GM04504 (cell line): ENCODE measurements at regions not wholly inside any gene's neighbourhood (a gene's known extent, or its start where the extent isn't known, plus 50 kb on each side); places are given as distances from the start of the nearest gene placed in this dataset.

Experiments
- DNase-seq: peaks from one replicate; pipeline ENCODE4 v3.0.0-alpha.2; 2012; ENCODE audit warnings: low read depth

DNA sequence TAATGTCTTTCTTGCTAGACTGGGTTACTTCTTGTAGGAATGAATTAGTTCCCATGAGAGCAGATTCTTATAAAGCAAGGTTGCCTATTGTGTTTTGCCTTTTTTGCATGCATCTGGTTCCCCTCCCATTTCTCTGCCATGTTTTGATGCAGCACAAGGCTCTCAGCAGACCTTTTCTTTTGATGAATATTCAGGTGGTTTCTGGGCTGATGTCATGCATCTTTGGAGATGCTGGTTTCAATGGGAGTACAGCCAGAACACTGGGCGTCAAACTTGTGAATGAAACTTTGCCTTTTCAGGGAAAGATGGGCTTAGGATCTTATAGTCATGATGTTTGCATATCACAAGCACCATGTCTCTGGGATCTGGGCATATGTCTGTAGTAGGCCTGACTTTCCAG is 111.7 kb upstream of the CCL2 start:
- DNase-seq: no peak

DNA sequence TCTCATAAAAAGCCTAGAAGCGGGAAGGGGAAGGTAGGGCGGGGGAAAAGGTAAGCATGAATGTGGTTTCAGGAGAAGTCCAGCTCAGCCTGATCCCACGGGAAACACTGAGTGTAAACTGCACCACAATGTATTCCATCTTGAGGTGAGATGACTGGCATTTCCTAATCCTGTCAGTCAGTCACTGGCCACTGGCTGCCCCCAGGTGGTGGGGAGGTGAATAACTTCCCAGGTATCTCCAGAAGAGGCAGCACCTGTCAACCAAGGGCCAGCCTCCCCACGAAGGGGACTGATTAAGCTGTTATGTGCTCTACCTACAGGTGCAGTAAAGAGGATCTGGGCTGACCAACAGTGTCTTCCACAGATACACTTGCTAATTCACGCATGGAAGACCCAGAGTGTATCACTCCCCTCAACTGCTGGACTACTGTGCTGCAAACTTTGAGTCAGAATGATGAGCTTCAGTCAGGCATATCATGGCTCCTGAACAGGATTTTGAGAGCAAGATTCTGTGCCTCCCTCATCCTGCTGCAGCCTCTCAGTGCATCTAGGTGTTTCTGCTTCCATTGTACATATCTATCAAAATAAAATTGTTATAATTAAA is 108.5 kb upstream of the CCL2 start:
- DNase-seq: no peak

GRCh38 chr17:34151102-34151501 is 104.0 kb upstream of the CCL2 start:
- no peak for DNase-seq

- DNase-seq: no peak
These were observed 101.1 kb upstream of the CCL2 start for GRCh38 chr17:34153991-34154390.

GRCh38 chr17:34154961-34155730 is 99.9 kb upstream of the CCL2 start:
- no peak for DNase-seq

- no peak for DNase-seq
These were observed 99.1 kb upstream of the CCL2 start for GRCh38 chr17:34155947-34156346.

- no peak for DNase-seq
These were observed 98.7 kb upstream of the CCL2 start for GRCh38 chr17:34156401-34156740.

DNA sequence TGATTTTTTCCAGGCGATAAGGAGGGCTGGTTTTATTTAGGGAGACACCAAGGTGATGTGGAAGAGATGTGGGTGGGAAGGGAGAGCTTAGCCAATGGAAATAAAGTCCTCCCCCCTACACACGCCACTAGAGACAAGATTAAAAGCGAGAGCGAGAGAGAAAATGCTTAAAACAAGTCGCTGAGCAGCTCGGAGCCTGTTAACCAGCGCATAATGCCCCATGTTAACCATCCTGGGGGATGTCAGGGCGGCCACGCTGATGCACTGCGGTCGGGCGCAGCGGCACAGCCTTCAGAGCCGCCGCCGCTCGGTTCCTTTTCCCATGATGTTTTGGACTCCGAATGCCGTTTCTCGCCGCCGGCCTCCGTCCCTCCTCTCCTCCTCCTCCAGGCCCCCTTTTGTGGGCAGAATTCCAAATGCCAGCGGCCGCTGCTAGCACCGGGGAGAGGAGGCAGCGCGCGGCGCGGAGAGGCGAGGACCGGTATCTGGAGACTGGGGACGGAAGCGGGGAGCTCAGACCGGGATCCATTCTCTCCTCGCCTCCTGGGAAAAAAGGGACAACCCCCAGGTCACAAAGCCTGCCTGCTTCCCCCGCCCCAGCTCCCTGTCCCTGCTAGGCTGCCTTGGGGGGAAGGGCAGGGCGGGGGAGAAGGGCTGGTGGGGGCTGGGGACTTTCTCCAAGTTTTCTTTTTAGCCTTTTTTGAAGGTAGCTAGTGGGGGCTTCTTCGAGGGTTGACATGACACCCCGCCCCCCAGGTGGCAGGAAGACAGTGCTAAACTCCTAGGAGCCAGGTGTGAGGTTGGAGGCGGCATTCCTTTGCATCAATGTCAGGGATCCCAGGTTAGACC is 98.1 kb upstream of the CCL2 start:
- no peak for DNase-seq

DNA sequence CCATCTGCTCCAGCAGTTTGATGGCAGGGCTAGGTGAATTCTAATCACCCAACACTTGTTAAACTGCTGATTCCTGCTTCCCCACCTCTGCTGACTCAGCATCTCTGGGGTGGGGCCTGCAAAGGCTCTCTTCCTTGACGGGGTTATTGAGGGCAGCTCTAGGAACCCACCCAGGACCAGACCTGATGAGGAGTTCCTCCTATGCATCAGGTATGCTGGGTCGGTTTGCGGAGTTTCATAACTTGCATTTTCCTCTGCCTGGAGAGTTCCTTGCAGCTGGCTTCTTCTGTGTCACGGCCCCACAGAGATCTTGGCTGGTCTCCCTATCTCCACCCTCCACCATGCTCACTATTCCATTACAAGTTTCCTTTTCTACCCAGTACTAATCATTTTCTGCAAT is 93.4 kb upstream of the CCL2 start:
- no peak for DNase-seq

DNA sequence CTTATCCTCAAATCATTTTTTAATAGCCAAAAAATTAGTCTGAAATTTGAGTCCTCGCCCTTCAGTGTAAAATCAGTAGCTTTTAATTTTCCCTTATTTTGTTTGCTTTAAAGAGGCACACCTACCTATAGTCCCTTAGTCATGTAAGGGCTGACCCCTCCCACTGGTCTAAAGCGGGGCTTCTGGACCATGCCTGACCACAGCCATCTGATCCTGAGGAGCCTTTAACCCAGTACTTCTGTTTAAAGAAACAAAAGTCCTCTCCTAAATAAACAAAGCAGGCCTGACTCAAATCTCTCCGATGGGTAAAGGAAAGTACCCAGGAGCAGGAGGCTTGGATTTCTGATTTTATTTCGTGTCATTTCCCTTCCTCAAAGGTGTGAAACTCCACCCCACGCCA is 92.0 kb upstream of the CCL2 start:
- no peak for DNase-seq

DNA sequence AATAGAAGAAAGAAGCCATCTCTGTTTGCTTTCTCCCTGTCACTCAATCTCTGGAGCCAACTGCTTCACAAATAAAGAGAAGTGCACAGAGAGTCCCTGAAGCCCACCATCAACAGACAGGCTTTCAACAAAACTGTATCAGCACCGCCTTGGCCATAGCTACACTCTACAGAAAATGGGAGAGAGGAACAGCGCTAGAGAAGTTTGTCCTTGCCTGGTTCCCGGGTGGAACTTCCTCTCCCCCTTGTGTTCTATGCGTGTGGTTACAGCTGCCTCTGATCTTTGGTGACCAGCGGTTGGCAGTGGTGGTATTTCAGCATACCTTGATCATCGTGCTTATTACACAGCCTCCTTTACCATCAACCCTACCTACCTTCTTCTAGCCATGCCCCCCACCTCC is 91.4 kb upstream of the CCL2 start:
- no peak for DNase-seq

DNA sequence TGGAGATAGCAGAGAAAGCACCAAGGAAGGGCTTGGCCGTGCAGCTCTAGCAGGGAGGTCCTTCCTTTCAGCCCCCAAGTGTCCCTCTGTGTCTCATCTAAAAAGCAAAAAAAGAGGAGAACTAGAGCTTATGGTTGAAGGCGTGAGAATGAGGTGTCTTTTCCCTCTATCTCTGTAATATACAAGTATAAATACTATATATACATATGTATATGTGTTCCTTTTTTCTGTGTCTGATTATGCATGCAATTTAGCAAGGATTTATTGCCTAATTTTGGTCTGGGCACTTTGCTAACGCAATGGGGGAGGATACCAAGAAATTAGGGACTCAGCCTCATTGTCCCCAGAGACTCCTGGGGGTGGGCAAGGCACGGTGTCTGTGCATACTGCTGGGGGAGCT is 90.2 kb upstream of the CCL2 start:
- DNase-seq: no peak

DNA sequence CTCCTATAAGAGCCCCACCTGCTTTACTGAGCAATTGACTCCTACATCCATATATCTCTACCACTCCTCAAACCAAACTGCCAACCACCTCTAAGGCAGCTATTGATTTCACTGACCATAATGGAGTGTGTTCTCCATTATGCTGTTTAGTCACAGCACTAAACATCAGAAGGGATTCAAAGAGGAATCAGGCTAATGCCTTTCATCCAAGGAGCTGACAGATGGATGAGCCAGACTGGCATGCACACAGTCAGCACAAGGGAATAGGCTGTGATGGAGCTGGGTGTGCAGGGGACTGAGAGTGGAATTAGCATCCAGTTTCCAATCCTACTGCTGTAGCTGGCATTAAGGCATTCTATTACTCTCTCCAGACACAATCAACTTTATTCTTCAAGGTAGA is 88.7 kb upstream of the CCL2 start:
- no peak for DNase-seq

DNA sequence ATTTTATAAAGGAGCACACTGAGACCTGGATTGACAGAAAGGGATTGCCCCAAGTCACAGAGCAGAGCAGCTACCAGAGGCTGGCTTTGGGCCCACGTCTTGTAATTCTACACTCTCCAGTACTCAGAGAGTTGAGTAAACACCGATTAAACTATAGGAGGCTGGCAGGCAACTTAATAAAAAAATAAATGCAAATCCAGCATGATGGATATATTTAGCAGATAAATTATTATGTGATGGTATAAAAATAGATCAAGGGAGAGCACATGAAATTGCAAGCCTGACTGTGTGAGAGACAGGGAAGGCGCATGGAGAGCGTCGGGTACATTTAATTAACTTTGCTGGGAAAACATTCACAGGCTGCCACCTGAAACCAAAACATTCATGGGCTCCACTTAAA is 87.7 kb upstream of the CCL2 start:
- no peak for DNase-seq

DNA sequence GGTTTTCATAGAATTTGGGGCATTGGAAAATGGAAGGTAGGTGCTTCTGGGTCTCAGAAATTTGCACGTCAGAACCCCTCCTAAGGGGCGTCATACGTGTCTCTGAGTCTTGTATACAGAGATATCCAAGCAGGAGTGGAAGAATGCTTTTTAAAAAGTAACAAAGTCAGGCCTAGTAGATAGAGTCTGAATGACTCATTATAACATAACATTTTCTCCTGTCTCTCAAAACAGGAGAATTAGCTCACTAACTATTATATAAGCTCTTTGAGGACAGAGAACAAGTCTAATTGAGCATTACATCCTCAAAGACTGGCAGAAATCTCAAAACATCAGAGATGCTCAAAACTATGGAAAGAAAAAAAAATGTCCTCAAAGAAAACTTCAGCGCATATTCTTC is 86.1 kb upstream of the CCL2 start:
- DNase-seq: no peak

GRCh38 chr17:34169496-34169895 is 85.6 kb upstream of the CCL2 start:
- DNase-seq: no peak

DNA sequence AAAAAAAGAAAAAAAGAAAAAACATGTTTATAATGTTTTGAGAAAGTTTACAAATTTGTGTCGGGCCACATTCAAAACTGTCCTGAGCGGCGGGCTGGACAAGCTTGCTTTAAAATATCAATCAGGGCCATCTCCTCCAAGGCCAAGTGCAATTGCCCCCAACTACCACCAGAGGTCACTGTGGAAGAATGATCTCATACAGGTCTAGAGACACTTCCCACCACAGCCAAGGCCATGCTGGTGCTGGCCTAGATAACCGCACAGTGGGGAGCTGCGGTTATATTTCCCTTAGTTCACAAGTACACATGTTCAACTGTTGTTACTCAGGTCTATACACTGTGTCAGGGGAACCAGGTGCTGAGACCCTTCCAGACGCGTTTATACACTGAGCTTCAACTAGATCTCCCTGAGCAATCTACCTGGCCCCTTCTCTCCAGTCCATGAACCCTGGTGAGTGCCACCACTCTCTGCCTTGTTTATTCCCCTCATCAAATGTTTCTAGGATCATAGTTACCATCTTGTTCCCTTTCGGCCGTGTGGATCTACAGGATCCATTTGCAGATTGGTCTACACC is 83.8 kb upstream of the CCL2 start:
- peak; percentile 16 for DNase-seq

GRCh38 chr17:34172390-34172918 is 82.6 kb upstream of the CCL2 start:
- no peak for DNase-seq

DNA sequence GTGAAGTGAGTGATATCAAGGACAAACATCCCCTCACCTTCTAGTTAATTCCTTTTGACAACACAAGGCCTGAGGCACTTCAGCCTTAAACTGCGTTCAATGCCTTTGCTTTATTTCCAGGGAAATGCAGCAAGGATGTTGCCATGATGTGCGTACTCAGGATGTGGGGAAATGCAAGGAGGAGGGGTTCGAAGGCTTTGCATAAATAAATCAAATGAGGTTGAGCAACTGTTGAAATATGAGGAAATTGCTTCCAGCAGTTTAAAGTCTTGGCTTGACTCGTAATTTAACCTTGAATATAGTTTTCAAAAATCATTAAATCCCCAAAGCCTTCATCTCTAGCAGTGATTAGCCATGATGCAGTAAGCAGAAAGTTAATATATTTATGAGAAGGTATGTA is 81.8 kb upstream of the CCL2 start:
- peak; percentile 10 for DNase-seq

GRCh38 chr17:34174496-34174895 is 80.6 kb upstream of the CCL2 start:
- no peak for DNase-seq

GRCh38 chr17:34176440-34176839 is 78.6 kb upstream of the CCL2 start:
- DNase-seq: no peak

DNA sequence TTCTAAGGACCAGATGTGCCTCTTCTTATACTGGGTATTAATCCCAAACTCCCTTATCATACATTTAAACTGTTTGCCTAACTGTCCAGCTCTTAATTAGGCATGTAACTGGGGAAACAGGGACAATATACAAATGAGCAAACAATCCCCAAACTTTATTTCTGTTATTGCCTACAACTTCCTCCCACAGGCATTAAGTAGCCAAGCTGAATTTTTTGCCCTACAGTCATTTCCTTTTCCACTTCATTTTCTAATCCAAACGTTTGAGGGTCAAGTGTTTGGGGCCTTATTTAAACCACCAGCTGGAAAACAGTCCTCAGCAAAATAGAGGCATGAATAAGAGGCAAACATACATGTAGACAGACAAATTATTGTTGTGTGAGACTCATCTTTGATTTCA is 77.4 kb upstream of the CCL2 start:
- DNase-seq: peak; percentile 10

DNA sequence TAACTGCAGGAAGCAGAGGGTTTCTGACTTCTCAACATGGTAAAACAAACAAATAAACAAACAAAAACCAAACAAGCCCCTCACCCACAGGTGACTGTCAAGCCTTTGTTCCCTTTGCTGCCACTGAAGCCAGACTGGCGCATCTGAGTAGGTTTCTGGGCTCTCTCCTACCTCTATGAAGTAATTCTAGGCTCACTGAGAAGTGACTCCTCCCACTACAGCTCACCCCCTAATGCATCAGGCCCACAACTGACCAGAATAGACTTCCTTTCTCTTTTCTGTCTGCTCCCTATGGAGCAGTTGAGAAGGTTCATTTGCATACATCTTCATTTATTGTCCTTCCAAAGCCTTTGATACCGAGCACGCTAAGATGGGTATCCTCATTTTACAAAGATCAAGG is 77.0 kb upstream of the CCL2 start:
- no peak for DNase-seq
